Activated CD8-positive, alpha-beta T cell treated with anti-CD3 and anti-CD28 coated beads for 36 hours (primary cell): ENCODE measurements at regions not wholly inside any gene's neighbourhood (a gene's known extent, or its start where the extent isn't known, plus 50 kb on each side); places are given as distances from the start of the nearest gene placed in this dataset.

Source experiments
- ATAC-seq: fragments of 200-7000 bp; cut with Tn5 transposase; one replicate; pipeline ENCODE4 v1.10.0; 2021; ENCODE audit warnings: mild to moderate bottlenecking, moderate library complexity
- CTCF ChIA-PET: fragments of 350-600 bp; sonication (Branson Sonifier 250); formaldehyde crosslinking; loops from one replicate; lab custom pipeline; 2021; ENCODE audit warnings: antibody characterized with exemption; lab: Charles Lee
- POLR2A ChIA-PET: fragments of 350-600 bp; sonication (Branson Sonifier 250); formaldehyde crosslinking; loops from one replicate; lab custom pipeline; 2021; ENCODE audit warnings: antibody characterized with exemption; lab: Charles Lee
- DNase-seq: peaks from one replicate; pipeline ENCODE4 v3.0.0-alpha.2; 2020
- H3K27ac Mint-ChIP-seq: one replicate; pipeline ENCODE4 v1.8.0; 2021; ENCODE audit warnings: mild to moderate bottlenecking, mixed read lengths
- H3K27me3 Mint-ChIP-seq: one replicate; pipeline ENCODE4 v1.8.0; 2021; ENCODE audit warnings: mixed read lengths
- H3K36me3 Mint-ChIP-seq: one replicate; pipeline ENCODE4 v1.8.0; 2021; ENCODE audit warnings: low read depth, mixed read lengths
- H3K4me1 Mint-ChIP-seq: one replicate; pipeline ENCODE4 v1.8.0; 2021; ENCODE audit warnings: low read depth, mixed read lengths
- H3K4me3 Mint-ChIP-seq: one replicate; pipeline ENCODE4 v1.8.0; 2021; ENCODE audit warnings: mild to moderate bottlenecking, moderate library complexity, mixed read lengths
- H3K9me3 Mint-ChIP-seq: one replicate; pipeline ENCODE4 v1.8.0; 2021; ENCODE audit warnings: mixed read lengths
- CTCF ChIP-seq: fragments of 200-600 bp; IDR thresholded peaks from one replicate; pipeline ENCODE4 v1.8.0; 2022; ENCODE audit warnings: antibody characterized with exemption, mild to moderate bottlenecking
- intact Hi-C: fragments of 100-400 bp; cut with micrococcal nuclease; formaldehyde crosslinking; loops from one replicate; pipeline ENCODE4 v1.10.0; 2022

- H3K4me1 Mint-ChIP-seq = no peaks in the 10 kb centered on the region
- no peak overlapping the region for H3K4me3 Mint-ChIP-seq
- H3K9me3 Mint-ChIP-seq = no peaks in the 10 kb centered on the region
- TF ChIP-seq CTCF = no peak
- intact Hi-C loops = no loop called here
- ATAC-seq (no peak), DNase-seq (no peak)
- ChIA-PET CTCF (no interaction called here), POLR2A (no interaction called here)
- H3K27me3 Mint-ChIP-seq = peaks cover 6% of the 10 kb centered on the region
- H3K27ac Mint-ChIP-seq = no peak overlapping the region
- H3K36me3 Mint-ChIP-seq = no peaks in the 10 kb centered on the region
Observed at GRCh38 chr1:168907053-168907452, 178.0 kb upstream of the DPT start.

- intact Hi-C loops = no loop called here
- no peaks in the 10 kb centered on the region for H3K36me3 Mint-ChIP-seq
- DNase-seq (no peak), ATAC-seq (no peak)
- no peak overlapping the region for H3K27ac Mint-ChIP-seq
- no peaks in the 10 kb centered on the region for H3K9me3 Mint-ChIP-seq
- POLR2A ChIA-PET = no interaction called here
- no peaks in the 10 kb centered on the region for H3K4me1 Mint-ChIP-seq
- H3K4me3 Mint-ChIP-seq = no peak overlapping the region
- CTCF ChIA-PET = no interaction called here
- TF ChIP-seq CTCF = no peak
- peaks cover 8% of the 10 kb centered on the region for H3K27me3 Mint-ChIP-seq
Observed at GRCh38 chr1:168907786-168908348, 178.9 kb upstream of the DPT start.

- DNase-seq = no peak
- no peak for ATAC-seq
- POLR2A ChIA-PET = no interaction called here
- H3K4me1 Mint-ChIP-seq = no peaks in the 10 kb centered on the region
- TF ChIP-seq CTCF = no peak
- H3K4me3 Mint-ChIP-seq = no peak overlapping the region
- CTCF ChIA-PET = no interaction called here
- no peak overlapping the region for H3K27ac Mint-ChIP-seq
- intact Hi-C loops = no loop called here
- H3K36me3 Mint-ChIP-seq = no peaks in the 10 kb centered on the region
- peaks cover 8% of the 10 kb centered on the region for H3K27me3 Mint-ChIP-seq
- no peaks in the 10 kb centered on the region for H3K9me3 Mint-ChIP-seq
Observed at GRCh38 chr1:168910403-168910802, 181.4 kb upstream of the DPT start.

- no peak for DNase-seq
- Mint-ChIP-seq H3K27me3 (peaks cover 8% of the 10 kb centered on the region), H3K36me3 (no peaks in the 10 kb centered on the region), H3K4me1 (no peaks in the 10 kb centered on the region), H3K9me3 (no peaks in the 10 kb centered on the region), H3K4me3 (no peak overlapping the region), H3K27ac (no peak overlapping the region)
- ATAC-seq = no peak
- no peak for TF ChIP-seq CTCF
- POLR2A ChIA-PET = no interaction called here
- CTCF ChIA-PET = no interaction called here
- intact Hi-C loops = no loop called here
Observed at GRCh38 chr1:168911370-168911769, 182.4 kb upstream of the DPT start.

- ChIA-PET POLR2A (no interaction called here), CTCF (no interaction called here)
- H3K36me3 Mint-ChIP-seq = no peaks in the 10 kb centered on the region
- no peak for DNase-seq
- intact Hi-C loops = no loop called here
- H3K9me3 Mint-ChIP-seq = no peaks in the 10 kb centered on the region
- no peak overlapping the region for H3K4me3 Mint-ChIP-seq
- H3K27ac Mint-ChIP-seq = no peak overlapping the region
- H3K27me3 Mint-ChIP-seq = peaks cover 9% of the 10 kb centered on the region
- no peak for TF ChIP-seq CTCF
- no peaks in the 10 kb centered on the region for H3K4me1 Mint-ChIP-seq
- no peak for ATAC-seq
Observed at GRCh38 chr1:168913711-168914463, 184.9 kb upstream of the DPT start.
